HFF-Myc (cell line): ENCODE measurements at regions not wholly inside any gene's neighbourhood (a gene's known extent, or its start where the extent isn't known, plus 50 kb on each side); places are given as distances from the start of the nearest gene placed in this dataset.

Experiments used
- DNase-seq: peaks from one replicate; pipeline ENCODE4 v3.0.0-alpha.2; 2011; ENCODE audit warnings: low read depth; ENCODE audit errors: extremely low read depth
- H3K4me3 ChIP-seq: replicated peaks from 2 replicates; pipeline ENCODE4 v1.5.1; 2011; ENCODE audit warnings: low read depth, mild to moderate bottlenecking, control low read depth, low read length
- TF ChIP-seq, protein P1 (sequence below): IDR thresholded peaks from 2 replicates; pipeline ENCODE4 v1.5.1; 2012; ENCODE audit warnings: mild to moderate bottlenecking, low read depth, low read length, control low read depth; ENCODE audit errors: missing control alignments

DNA sequence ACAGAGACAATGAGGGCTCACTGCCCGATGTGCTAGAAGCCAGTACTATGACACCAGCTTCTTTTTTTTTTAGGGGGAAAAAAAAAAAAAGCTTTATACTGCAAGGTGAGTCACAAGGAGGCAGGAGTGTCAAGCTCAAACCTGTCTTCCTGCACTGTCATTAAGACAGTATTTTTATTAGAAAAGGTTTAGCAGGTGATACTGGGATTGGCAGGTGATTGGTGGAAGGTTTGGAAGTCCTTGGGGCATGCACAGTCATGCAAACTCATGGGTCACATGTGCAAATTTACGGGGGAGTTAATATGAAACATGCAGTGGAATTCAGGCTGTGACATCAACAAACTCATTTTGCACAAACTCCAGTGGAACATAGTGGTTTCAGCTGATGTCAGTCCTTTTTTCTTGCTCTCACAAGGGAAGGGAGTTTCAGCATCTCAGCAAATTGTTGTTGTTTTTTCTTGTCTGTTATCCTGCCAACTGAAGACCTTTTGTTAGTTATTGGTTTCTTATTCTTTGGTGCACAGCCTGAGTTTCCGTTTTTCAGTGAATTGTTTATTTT is 530.6 kb downstream of the ANKRD7 start:
- DNase-seq, result no peak
- H3K4me3 ChIP-seq, result no peak overlapping the region
- TF ChIP-seq, protein P1, sequence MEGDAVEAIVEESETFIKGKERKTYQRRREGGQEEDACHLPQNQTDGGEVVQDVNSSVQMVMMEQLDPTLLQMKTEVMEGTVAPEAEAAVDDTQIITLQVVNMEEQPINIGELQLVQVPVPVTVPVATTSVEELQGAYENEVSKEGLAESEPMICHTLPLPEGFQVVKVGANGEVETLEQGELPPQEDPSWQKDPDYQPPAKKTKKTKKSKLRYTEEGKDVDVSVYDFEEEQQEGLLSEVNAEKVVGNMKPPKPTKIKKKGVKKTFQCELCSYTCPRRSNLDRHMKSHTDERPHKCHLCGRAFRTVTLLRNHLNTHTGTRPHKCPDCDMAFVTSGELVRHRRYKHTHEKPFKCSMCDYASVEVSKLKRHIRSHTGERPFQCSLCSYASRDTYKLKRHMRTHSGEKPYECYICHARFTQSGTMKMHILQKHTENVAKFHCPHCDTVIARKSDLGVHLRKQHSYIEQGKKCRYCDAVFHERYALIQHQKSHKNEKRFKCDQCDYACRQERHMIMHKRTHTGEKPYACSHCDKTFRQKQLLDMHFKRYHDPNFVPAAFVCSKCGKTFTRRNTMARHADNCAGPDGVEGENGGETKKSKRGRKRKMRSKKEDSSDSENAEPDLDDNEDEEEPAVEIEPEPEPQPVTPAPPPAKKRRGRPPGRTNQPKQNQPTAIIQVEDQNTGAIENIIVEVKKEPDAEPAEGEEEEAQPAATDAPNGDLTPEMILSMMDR, result no peak

DNA sequence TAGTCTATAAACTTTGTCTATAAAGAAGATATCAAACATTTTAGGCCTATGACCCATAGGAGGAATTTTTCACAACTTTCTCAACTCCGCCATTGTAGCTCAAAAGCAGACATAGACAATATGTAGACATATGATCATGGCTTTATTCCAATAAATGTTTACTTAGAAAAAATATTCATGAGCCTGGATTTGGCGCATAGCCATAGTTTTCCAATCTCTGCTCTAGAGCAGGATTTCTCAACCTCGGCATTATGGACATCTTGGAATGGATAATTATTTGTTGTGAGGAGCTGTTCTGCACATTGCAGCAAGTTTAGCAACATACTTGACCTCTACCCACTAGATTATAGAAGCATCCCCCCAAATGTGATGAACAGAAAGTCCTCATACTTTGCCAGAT is 532.6 kb downstream of the ANKRD7 start:
- H3K4me3 ChIP-seq, result no peak overlapping the region
- DNase-seq, result no peak

DNA sequence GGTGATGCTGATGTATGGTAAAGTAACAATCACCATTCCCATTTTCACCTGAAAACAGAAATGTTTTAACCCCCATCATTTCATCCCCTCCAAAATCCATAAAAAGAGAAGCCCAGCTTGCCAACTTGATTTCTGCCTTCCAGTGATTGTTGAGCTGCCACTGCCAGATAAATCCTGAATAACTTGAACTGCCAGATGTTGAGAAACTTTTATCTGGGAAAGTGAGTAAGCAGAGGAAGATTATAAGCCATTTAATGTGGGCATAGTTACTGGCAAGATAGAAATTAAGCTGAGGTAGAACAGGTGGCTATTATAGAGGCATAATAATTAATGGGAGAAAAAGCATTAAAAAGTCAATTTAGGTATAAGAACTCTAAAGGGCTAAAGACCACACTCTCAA is 534.1 kb downstream of the ANKRD7 start:
- TF ChIP-seq, protein P1, result no peak
- DNase-seq, result no peak
- H3K4me3 ChIP-seq, result no peak overlapping the region

More for the DNA sequence above, 532.6 kb downstream of the ANKRD7 start:
- TF ChIP-seq, protein P1, result no peak

DNA sequence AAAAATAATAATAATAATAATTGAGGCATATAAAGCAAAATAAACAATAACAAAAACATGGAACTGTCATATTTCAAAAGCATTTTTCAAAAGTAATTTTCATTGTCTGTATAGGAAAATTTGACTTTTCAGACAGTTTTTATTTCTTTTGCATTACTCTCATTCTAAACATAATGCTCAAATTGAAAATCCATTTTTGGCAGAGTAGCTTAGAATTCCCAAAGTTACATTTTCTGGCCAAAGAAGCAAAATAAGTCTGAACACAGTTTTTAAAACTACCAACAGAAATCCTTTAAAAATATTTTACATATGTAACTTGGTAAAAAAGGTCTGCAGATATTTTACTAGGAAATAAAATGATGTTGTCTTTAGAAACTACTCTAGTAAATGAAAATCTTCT is 535.4 kb downstream of the ANKRD7 start:
- DNase-seq, result no peak
- TF ChIP-seq, protein P1, result no peak
- no peak overlapping the region for H3K4me3 ChIP-seq

DNA sequence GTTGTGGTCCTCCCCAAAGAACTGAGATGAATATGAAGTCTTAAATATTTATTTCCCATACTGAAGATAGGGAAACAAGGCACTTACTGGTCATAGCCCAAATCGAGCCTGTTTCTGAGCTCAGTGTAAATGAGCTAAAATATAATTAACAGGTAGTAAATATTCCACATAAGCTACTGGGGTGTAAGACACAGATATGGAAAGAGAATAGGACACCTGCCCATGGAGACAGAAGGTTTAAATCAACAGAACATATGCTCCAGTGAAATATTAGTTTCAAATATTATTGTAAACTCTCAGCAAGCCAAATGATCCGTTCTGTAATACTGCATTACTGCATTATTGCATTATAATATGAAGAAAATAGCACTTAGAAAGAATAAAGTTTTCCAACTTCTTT is 537.9 kb downstream of the ANKRD7 start:
- TF ChIP-seq, protein P1, result no peak
- DNase-seq, result no peak
- H3K4me3 ChIP-seq, result no peak overlapping the region

DNA sequence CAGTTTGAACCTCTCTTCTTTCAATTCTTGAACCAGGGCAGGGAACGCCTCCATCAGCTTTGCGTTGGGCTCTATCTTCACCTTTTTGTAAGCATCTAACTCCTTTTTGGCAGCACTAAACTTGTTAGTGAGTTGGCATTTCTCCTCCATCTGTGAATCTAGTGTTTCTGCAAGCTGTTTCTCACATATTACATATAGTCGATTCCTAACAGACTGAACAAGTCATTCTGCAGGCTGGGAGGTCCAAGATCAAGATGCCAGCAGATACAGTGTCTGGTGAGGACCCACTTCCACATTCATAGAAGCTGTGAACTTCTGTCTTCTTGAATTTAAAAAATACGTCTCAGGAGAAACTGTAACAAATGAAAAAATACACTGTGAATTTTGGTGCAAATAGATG is 539.7 kb downstream of the ANKRD7 start:
- TF ChIP-seq, protein P1, result no peak
- H3K4me3 ChIP-seq, result no peak overlapping the region
- no peak for DNase-seq

DNA sequence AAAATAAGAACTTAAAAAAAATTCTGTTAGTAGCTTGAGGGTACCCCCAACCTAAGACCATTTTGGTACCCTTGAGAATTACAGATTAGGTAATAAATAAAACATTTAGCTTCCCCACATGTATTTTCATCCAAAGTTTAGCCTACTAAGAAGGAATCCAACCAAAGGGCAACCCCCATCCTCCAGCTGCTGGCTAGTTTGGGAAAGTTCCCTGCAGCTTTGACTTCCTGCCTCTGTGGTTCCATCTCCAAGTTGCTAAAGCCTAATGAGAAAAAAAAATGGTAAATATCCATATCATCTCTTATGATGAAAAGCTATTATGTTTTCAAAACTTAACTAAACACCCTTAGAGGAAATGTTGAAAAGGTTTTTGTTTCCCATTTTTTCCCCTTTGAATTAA is 547.2 kb downstream of the ANKRD7 start:
- H3K4me3 ChIP-seq, result no peak overlapping the region
- DNase-seq, result no peak
- TF ChIP-seq, protein P1, result no peak
